ENCODE measurements at regions not wholly inside any gene's neighbourhood (a gene's known extent, or its start where the extent isn't known, plus 50 kb on each side); places are given as distances from the start of the nearest gene placed in this dataset.

- Histone ChIP-seq H3K9me2 (replicated peaks; ENCODE audit: insufficient read depth, low read length) (no peaks in the 10 kb centered on the region), H3K9me3 (ENCODE audit: insufficient read depth, low read length) (no peaks in the 10 kb centered on the region), H3K36me3 (ENCODE audit: low read length) (no peaks in the 10 kb centered on the region), H3K27me3 (ENCODE audit: low read length) (no peaks in the 10 kb centered on the region), H3K4me2 (ENCODE audit: low read depth, low read length, poor library complexity, severe bottlenecking) (no peak overlapping the region), H4K20me1 (ENCODE audit: low read depth, low read length) (no peaks in the 10 kb centered on the region), H2AFZ (ENCODE audit: low read depth, low read length, severe bottlenecking) (no peak overlapping the region), H3K79me2 (ENCODE audit: insufficient read depth, low read length) (no peaks in the 10 kb centered on the region), H3K9ac (ENCODE audit: low read length) (no peak overlapping the region), H3K4me3 (ENCODE audit: insufficient read depth, low read length, poor library complexity, severe bottlenecking) (no peak overlapping the region), H3F3A (ENCODE audit: insufficient read depth) (no peaks in the 10 kb centered on the region), H3K27ac (ENCODE audit: low read depth, low read length) (no peak overlapping the region)
- no peak for TF ChIP-seq EZH2phosphoT487 (conservative IDR thresholded peaks at IDR 0.05; ENCODE audit: low read length)
- TF ChIP-seq, protein P1, sequence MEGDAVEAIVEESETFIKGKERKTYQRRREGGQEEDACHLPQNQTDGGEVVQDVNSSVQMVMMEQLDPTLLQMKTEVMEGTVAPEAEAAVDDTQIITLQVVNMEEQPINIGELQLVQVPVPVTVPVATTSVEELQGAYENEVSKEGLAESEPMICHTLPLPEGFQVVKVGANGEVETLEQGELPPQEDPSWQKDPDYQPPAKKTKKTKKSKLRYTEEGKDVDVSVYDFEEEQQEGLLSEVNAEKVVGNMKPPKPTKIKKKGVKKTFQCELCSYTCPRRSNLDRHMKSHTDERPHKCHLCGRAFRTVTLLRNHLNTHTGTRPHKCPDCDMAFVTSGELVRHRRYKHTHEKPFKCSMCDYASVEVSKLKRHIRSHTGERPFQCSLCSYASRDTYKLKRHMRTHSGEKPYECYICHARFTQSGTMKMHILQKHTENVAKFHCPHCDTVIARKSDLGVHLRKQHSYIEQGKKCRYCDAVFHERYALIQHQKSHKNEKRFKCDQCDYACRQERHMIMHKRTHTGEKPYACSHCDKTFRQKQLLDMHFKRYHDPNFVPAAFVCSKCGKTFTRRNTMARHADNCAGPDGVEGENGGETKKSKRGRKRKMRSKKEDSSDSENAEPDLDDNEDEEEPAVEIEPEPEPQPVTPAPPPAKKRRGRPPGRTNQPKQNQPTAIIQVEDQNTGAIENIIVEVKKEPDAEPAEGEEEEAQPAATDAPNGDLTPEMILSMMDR (IDR thresholded peaks at IDR 0.05; ENCODE audit: insufficient read depth, low read length, poor library complexity, severe bottlenecking): no peak
Measured at GRCh38 chr10:121168545-121169216, 317.5 kb downstream of the WDR11 start.

- TF ChIP-seq EZH2phosphoT487 (conservative IDR thresholded peaks at IDR 0.05; ENCODE audit: low read length): no peak
- TF ChIP-seq, protein P1 (IDR thresholded peaks at IDR 0.05; ENCODE audit: insufficient read depth, low read length, poor library complexity, severe bottlenecking): no peak
Measured at GRCh38 chr10:121169406-121169805, 318.2 kb downstream of the WDR11 start.

DNA sequence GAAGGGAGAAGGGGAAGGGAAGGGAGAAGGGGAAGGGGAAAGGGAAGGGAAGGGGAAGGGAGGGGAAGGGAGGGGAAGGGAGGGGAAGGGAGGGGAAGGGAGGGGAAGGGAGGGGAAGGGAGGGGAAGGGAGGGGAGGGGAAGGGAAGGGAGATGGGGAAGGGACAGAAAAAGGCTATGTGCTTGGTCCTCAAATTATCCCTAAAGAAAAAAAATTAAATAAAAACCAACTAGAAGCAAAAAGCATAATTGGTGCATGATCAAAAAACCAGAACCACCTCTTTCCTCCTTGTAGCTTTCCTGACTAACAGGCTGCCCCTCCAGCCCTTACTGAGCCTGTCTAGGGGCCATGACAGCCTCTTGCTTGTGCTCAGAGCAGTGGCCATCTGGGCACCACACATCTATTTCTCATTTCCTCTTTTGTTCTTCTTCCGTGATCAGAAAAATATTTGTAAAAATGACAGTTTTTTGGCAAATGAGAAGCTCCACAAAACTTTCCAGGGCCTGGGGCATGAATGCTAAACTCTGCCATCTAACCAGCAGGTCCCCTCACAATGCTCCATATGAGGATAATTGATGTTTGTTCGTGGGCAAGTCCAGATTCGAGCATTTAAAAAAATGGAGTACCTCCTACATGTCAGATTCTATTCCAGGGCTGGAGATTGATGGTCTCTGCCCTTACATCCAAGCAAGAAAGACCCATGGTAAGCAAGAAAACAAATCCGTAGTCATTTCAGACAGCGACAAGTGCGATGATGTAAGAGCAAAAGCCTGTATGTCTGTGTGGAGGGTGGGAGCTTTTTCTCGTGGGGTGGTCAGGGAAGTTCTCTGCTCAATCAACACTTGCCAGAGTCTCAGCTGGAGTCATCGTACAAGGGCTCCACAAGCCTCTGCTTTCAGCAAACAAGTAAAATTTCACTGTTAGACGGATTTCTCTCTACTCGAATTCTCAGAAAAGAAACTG, 320.9 kb downstream of the WDR11 start:
- H3K9me2 ChIP-seq (replicated peaks; ENCODE audit: insufficient read depth, low read length): no peaks in the 10 kb centered on the region
- H3K4me2 ChIP-seq (ENCODE audit: low read depth, low read length, poor library complexity, severe bottlenecking): no peak overlapping the region
- no peaks in the 10 kb centered on the region for H3K36me3 ChIP-seq (ENCODE audit: low read length)
- H3K4me3 ChIP-seq (ENCODE audit: insufficient read depth, low read length, poor library complexity, severe bottlenecking): no peak overlapping the region
- H3K27me3 ChIP-seq (ENCODE audit: low read length): no peaks in the 10 kb centered on the region
- H2AFZ ChIP-seq (ENCODE audit: low read depth, low read length, severe bottlenecking): no peak overlapping the region
- no peaks in the 10 kb centered on the region for H3K9me3 ChIP-seq (ENCODE audit: insufficient read depth, low read length)
- H3K79me2 ChIP-seq (ENCODE audit: insufficient read depth, low read length): no peaks in the 10 kb centered on the region
- TF ChIP-seq, protein P1 (IDR thresholded peaks at IDR 0.05; ENCODE audit: insufficient read depth, low read length, poor library complexity, severe bottlenecking): no peak
- no peak for TF ChIP-seq EZH2phosphoT487 (conservative IDR thresholded peaks at IDR 0.05; ENCODE audit: low read length)
- no peaks in the 10 kb centered on the region for H3F3A ChIP-seq (ENCODE audit: insufficient read depth)
- H3K9ac ChIP-seq (ENCODE audit: low read length): no peak overlapping the region
- H3K27ac ChIP-seq (ENCODE audit: low read depth, low read length): no peak overlapping the region
- no peaks in the 10 kb centered on the region for H4K20me1 ChIP-seq (ENCODE audit: low read depth, low read length)

More at GRCh38 chr10:121169406-121169805, 318.2 kb downstream of the WDR11 start:
- Histone ChIP-seq H3K9ac (ENCODE audit: low read length) (no peak overlapping the region), H3K27ac (ENCODE audit: low read depth, low read length) (no peak overlapping the region), H3K27me3 (ENCODE audit: low read length) (no peaks in the 10 kb centered on the region), H3K4me3 (ENCODE audit: insufficient read depth, low read length, poor library complexity, severe bottlenecking) (no peak overlapping the region), H3F3A (ENCODE audit: insufficient read depth) (no peaks in the 10 kb centered on the region), H4K20me1 (ENCODE audit: low read depth, low read length) (no peaks in the 10 kb centered on the region), H3K9me2 (replicated peaks; ENCODE audit: insufficient read depth, low read length) (no peaks in the 10 kb centered on the region), H2AFZ (ENCODE audit: low read depth, low read length, severe bottlenecking) (no peak overlapping the region), H3K36me3 (ENCODE audit: low read length) (no peaks in the 10 kb centered on the region), H3K79me2 (ENCODE audit: insufficient read depth, low read length) (no peaks in the 10 kb centered on the region), H3K4me2 (ENCODE audit: low read depth, low read length, poor library complexity, severe bottlenecking) (no peak overlapping the region), H3K9me3 (ENCODE audit: insufficient read depth, low read length) (no peaks in the 10 kb centered on the region)
